Hepatocyte (in vitro differentiated cells): ENCODE measurements at regions not wholly inside any gene's neighbourhood (a gene's known extent, or its start where the extent isn't known, plus 50 kb on each side); places are given as distances from the start of the nearest gene placed in this dataset.

Experiments used
- DNase-seq: peaks from one replicate; pipeline ENCODE4 v3.0.0-alpha.2; 2016; ENCODE audit warnings: low spot score
- H2AFZ ChIP-seq: fragments of 200-600 bp; sonication (generic); 2 replicates; pipeline ENCODE4 v1.6.0; 2016; ENCODE audit warnings: antibody characterized with exemption, mild to moderate bottlenecking
- H3K27ac ChIP-seq: fragments of 200-600 bp; sonication (generic); 2 replicates; pipeline ENCODE4 v1.5.1; 2016; ENCODE audit warnings: mild to moderate bottlenecking
- H3K27me3 ChIP-seq: fragments of 200-600 bp; sonication (generic); 2 replicates; pipeline ENCODE4 v1.6.1; 2016
- H3K36me3 ChIP-seq: fragments of 200-600 bp; sonication (generic); replicated peaks from 2 replicates; pipeline ENCODE4 v1.5.1; 2016; ENCODE audit warnings: low read depth; ENCODE audit not compliant: insufficient read depth
- H3K4me1 ChIP-seq: fragments of 200-600 bp; sonication (generic); 2 replicates; pipeline ENCODE4 v1.5.1; 2016; ENCODE audit warnings: mild to moderate bottlenecking, moderate library complexity; ENCODE audit not compliant: insufficient read depth
- H3K4me2 ChIP-seq: fragments of 200-600 bp; sonication (generic); 2 replicates; pipeline ENCODE4 v1.6.0; 2016
- H3K4me3 ChIP-seq: fragments of 200-600 bp; sonication (generic); 2 replicates; pipeline ENCODE4 v1.5.1; 2016; ENCODE audit warnings: mild to moderate bottlenecking
- H3K79me2 ChIP-seq: fragments of 200-600 bp; sonication (generic); 2 replicates; pipeline ENCODE4 v1.6.0; 2017; ENCODE audit warnings: mild to moderate bottlenecking
- H3K9me2 ChIP-seq: fragments of 200-600 bp; sonication (generic); replicated peaks from 2 replicates; pipeline ENCODE4 v1.6.0; 2017; ENCODE audit warnings: mild to moderate bottlenecking; ENCODE audit not compliant: insufficient read depth
- H3K9me3 ChIP-seq: fragments of 200-600 bp; sonication (generic); 2 replicates; pipeline ENCODE4 v1.5.1; 2016; ENCODE audit warnings: low read depth, mild to moderate bottlenecking
- H4K20me1 ChIP-seq: fragments of 200-600 bp; sonication (generic); 2 replicates; pipeline ENCODE4 v1.6.0; 2016; ENCODE audit warnings: mild to moderate bottlenecking; ENCODE audit not compliant: insufficient read depth, poor library complexity, severe bottlenecking
- CTCF ChIP-seq: fragments of 200-600 bp; sonication (generic); IDR thresholded peaks from 2 replicates; pipeline ENCODE4 v1.5.1; 2016; ENCODE audit warnings: antibody characterized with exemption, mild to moderate bottlenecking; ENCODE audit not compliant: poor library complexity
- EZH2 ChIP-seq: fragments of 200-600 bp; sonication (generic); IDR thresholded peaks from 2 replicates; pipeline ENCODE4 v1.6.1; 2016; ENCODE audit warnings: antibody characterized with exemption, mild to moderate bottlenecking, borderline replicate concordance
- EZH2phosphoT487 ChIP-seq: fragments of 200-600 bp; sonication (generic); IDR thresholded peaks from one replicate; pipeline ENCODE4 v1.6.1; 2018; ENCODE audit warnings: antibody characterized with exemption, mild to moderate bottlenecking, low read depth, moderate library complexity; ENCODE audit not compliant: unreplicated experiment, severe bottlenecking
- WGBS: methylation state at CpG from one replicate; pipeline ENCODE4 v1.1.6; 2016; ENCODE audit warnings: low lambda C conversion rate; ENCODE audit errors: missing lambda C conversion rate; 5-methylcytosine and 5-hydroxymethylcytosine counted together

GRCh38 chr1:209400351-209401220, 182.9 kb upstream of the CAMK1G start:
- Histone ChIP-seq H2AFZ (no peak overlapping the region), H3K4me3 (no peak overlapping the region), H3K27me3 (no peaks in the 10 kb centered on the region), H3K9me2 (no peaks in the 10 kb centered on the region), H3K4me2 (no peak overlapping the region), H3K27ac (no peak overlapping the region), H4K20me1 (no peaks in the 10 kb centered on the region), H3K79me2 (no peaks in the 10 kb centered on the region), H3K4me1 (no peaks in the 10 kb centered on the region), H3K36me3 (no peaks in the 10 kb centered on the region), H3K9me3 (no peaks in the 10 kb centered on the region)
- 84% methylated on average over 7 of the region's 7 CpGs for WGBS
- TF ChIP-seq EZH2phosphoT487 = no peak
- TF ChIP-seq CTCF = no peak
- DNase-seq = no peak

GRCh38 chr1:209402697-209403096, 180.8 kb upstream of the CAMK1G start:
- no peaks in the 10 kb centered on the region for H3K9me2 ChIP-seq

GRCh38 chr1:209403921-209404320, 179.6 kb upstream of the CAMK1G start:
- no peak overlapping the region for H3K27ac ChIP-seq
- H3K4me1 ChIP-seq = no peaks in the 10 kb centered on the region
- 84% methylated on average over 7 of the region's 7 CpGs for WGBS
- no peaks in the 10 kb centered on the region for H3K9me2 ChIP-seq
- H3K36me3 ChIP-seq = no peaks in the 10 kb centered on the region
- no peaks in the 10 kb centered on the region for H3K79me2 ChIP-seq
- H3K9me3 ChIP-seq = no peaks in the 10 kb centered on the region
- TF ChIP-seq CTCF (no peak), EZH2phosphoT487 (no peak), EZH2 (no peak)
- H3K4me3 ChIP-seq = no peak overlapping the region
- no peaks in the 10 kb centered on the region for H4K20me1 ChIP-seq
- H3K4me2 ChIP-seq = no peak overlapping the region
- no peak for DNase-seq
- H3K27me3 ChIP-seq = no peaks in the 10 kb centered on the region
- H2AFZ ChIP-seq = no peak overlapping the region

More at GRCh38 chr1:209402697-209403096, 180.8 kb upstream of the CAMK1G start:
- Histone ChIP-seq H3K4me2 (no peak overlapping the region), H3K27me3 (no peaks in the 10 kb centered on the region), H4K20me1 (no peaks in the 10 kb centered on the region), H3K4me1 (no peaks in the 10 kb centered on the region), H3K79me2 (no peaks in the 10 kb centered on the region), H3K9me3 (no peaks in the 10 kb centered on the region), H2AFZ (no peak overlapping the region), H3K27ac (no peak overlapping the region), H3K4me3 (no peak overlapping the region), H3K36me3 (no peaks in the 10 kb centered on the region)
- TF ChIP-seq EZH2 = no peak
- TF ChIP-seq CTCF = no peak
- no peak for TF ChIP-seq EZH2phosphoT487
- DNase-seq = no peak
- WGBS = 91% methylated on average over 2 of the region's 2 CpGs
